Activated naive CD8-positive, alpha-beta T cell treated with anti-CD3 and anti-CD28 coated beads, Interleukin-2, amount 50 U/mL, for 16 hours (primary cell): ENCODE measurements at regions not wholly inside any gene's neighbourhood (a gene's known extent, or its start where the extent isn't known, plus 50 kb on each side); places are given as distances from the start of the nearest gene placed in this dataset.

Experiments used
- DNase-seq: peaks from one replicate; pipeline ENCODE4 v3.0.0-alpha.2; 2020; ENCODE audit warnings: low read depth, low spot score

DNA sequence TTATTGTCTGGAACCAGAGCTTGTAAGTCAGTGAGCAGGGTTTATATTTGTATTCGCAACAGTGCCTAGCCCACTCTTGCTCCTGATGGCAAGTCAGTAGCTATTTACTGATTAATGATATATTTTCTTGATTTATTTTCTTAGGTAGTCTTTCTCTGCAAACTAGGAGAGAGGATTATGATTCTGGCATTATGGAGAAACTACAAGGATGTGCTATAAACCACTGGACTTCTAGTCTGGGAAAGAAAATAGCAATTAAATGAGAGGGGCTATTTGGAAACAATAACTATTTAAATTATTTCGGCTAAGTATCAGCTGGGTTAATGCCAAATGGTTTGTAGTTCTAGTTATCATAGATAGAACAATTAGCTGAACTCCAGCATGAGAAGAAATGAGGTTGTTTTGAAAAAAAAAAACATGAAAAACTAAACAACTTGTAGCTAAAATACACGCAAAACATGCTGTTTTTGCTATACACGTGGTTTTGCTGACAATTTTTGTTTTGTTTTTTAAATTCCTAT lies 304.9 kb upstream of the TCF21 start:
- DNase-seq, result no peak

DNA sequence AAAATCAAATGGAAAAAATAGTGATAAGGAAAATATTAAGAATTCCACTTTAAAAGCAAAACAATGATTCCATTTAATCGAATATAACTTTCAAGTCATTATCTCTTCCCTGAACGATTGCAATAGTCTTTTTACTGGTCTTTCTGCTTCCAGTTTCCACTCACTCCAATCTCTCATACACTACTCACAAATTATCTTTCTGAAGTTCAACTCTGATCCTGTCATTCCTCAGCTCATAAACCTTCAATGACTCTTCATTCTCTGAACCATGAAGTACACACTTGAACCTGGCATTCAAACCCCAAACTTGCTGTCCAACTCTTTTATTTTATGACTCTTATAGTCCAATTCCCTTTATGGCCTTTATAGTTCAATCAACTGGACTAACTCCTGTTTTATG lies 304.1 kb upstream of the TCF21 start:
- no peak for DNase-seq

GRCh38 chr6:133585978-133586377 lies 302.9 kb upstream of the TCF21 start:
- no peak for DNase-seq

- DNase-seq, result no peak
Observed at GRCh38 chr6:133587546-133588160, 301.3 kb upstream of the TCF21 start.

- no peak for DNase-seq
Observed at GRCh38 chr6:133590196-133590595, 298.7 kb upstream of the TCF21 start.

DNA sequence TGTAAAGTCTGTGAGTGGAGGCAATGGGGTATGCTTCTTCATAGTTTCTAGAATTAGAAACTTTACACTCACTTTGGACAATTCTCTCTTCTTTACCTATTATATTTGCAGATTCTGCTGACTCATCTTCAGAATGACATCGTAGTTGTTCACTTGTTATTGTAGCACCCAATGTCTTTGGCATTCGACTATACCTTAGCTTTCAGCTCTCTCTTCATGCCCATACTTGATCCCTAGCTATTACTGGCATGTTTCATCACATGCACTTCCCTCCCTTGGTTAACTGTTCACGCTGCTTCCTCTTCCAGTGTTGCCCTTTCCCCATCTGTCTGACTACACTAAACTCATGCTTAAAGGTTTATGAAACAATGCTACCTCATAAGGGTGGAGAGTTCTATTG lies 298.1 kb upstream of the TCF21 start:
- no peak for DNase-seq

DNA sequence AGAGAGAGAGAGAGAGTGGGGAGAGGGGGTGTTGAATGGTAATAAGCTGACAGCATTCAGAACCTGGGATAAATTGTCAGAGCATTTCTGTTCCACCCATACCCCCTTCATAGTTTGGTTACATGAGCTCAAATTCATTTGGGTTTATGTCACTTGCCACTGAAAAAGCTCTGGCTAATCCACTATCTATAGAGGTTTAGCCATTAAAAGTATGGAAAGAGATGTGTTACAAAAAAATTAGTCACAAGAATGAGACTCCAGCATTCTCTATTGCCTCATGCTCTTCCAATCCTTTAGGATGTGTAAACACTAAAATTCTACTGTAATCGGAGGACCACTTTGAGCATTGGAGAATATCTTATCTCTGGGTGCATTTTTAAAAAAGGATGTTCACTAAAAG lies 297.6 kb upstream of the TCF21 start:
- no peak for DNase-seq

DNA sequence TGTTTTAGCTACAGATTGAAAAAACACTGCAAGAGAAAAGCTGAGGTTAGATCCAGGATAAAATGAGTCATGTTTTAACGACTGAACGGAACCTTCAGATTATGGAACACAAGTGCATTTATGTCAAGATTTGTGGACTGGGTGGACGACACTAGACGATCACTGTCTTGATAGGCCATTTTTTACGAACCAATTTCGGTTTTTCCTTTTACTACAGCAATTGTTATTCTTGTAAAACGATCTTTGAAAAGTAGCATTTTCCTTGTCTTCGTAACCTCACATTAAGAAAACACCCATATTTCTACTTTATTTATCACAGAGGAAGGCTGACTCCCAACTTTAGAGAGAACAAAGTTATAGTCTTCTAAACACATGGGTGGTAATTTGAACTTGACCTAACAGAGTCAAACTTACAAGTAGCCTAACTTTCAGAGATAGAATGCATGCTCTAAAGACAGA lies 294.2 kb upstream of the TCF21 start:
- DNase-seq, result no peak

GRCh38 chr6:133595111-133595761 lies 293.7 kb upstream of the TCF21 start:
- no peak for DNase-seq

DNA sequence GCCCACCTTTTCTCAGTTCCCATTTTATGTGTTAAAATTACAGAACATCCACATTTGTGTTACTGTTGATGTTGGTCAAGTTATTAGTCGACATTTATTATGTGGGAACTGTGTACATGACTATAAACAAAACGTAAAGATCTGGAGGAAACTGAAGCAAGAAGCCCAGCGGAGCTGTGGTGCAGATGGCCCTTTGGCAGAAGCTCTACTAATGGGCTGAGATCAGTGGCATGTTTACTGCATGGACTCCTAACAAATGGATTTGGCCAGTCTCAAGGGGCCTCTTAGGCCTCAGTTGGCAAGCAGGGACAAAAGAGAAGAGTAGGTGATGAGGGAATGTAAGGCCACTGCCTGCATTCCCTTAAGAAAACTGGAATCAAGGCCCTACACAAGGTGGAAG lies 282.1 kb upstream of the TCF21 start:
- DNase-seq, result no peak

- DNase-seq, result no peak
Observed at GRCh38 chr6:133608620-133609019, 280.3 kb upstream of the TCF21 start.

GRCh38 chr6:133609415-133610226 lies 279.3 kb upstream of the TCF21 start:
- no peak for DNase-seq

GRCh38 chr6:133610227-133610840 lies 278.6 kb upstream of the TCF21 start:
- no peak for DNase-seq

- no peak for DNase-seq
Observed at GRCh38 chr6:133610971-133611370, 277.9 kb upstream of the TCF21 start.

DNA sequence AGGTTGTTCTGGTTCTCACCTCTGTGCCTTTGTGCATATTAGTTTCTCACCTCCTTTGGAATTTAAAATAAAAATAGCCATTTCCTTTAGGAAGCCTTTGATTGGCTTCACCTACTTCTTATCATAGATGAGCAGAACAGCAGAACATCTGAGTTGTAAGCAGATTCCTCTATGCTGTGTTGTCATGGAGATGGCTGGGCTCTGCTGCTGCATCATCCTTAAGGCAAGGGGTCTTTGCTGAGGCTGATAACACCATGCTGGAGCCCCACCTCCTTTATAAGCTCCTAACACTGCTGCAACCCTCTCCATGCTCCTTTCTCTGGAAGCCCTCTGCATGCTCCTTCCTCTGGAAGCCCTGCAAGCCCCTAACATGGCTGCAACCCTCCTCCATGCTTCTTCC lies 276.5 kb upstream of the TCF21 start:
- DNase-seq, result no peak

DNA sequence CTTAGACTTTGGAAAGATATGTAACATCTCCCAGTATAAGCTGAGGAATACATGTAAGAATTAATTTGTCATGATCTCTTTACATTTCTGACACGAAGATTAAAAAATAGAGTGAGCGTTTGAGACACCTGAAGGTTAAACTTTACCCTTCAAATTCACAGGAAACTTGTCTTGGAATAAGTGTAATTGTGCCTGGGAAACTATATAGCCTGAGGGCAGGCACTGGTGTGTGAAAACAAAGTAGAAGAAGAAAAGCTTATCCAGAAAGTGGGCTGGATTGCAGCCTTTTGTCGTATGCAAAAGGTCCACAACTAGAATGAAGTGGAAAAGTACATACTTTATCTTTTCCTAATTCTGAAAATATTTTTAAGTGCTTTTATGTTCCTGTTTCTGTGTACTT lies 275.7 kb upstream of the TCF21 start:
- DNase-seq, result no peak

GRCh38 chr6:133621751-133622150 lies 267.2 kb upstream of the TCF21 start:
- DNase-seq, result no peak

- no peak for DNase-seq
Observed at GRCh38 chr6:133623065-133623464, 265.8 kb upstream of the TCF21 start.

DNA sequence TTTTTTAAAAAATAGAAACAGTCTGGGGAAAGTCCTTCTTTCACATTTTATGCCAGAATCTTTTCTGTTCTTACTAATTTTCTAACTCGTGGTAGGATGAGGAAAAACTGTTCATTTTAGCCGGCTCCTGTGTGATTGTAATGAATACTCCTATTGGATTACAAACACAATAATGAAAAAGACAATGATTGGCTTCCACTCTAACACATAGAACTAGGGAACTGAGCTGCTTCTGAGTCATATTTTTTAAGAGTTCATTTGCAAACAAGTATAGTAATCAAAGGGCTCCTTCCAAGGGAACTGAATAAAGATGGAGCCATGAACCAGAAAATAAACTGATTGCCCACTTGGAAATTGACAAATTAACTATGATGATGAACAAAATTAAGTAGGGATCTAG lies 265.3 kb upstream of the TCF21 start:
- no peak for DNase-seq

DNA sequence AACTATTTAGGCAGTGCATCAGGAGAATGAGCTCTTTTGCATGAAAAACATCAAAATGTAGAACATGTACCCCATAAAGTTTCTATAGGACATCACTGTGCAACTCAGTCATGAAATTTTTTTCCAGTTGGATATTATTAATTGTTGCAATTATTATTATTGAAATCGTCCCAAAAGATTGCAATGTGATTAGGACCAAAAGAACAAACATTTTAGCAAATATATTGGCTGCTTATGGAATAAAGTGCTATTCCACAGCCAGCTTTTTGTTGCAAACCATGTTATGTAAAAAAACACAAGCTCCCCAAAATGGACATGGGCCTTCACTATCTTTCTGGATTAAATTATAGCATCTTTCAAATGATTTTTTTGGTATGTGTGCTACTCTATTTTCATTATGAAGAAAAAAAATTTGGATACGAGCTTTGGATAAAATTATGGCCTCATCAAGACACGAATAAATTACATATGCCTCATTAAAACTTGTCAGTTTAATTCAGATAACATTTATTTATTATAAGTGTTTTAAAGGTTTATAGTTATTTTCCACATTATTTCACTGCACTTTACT lies 262.7 kb upstream of the TCF21 start:
- DNase-seq, result no peak

- no peak for DNase-seq
Observed at GRCh38 chr6:133629970-133630369, 258.9 kb upstream of the TCF21 start.

DNA sequence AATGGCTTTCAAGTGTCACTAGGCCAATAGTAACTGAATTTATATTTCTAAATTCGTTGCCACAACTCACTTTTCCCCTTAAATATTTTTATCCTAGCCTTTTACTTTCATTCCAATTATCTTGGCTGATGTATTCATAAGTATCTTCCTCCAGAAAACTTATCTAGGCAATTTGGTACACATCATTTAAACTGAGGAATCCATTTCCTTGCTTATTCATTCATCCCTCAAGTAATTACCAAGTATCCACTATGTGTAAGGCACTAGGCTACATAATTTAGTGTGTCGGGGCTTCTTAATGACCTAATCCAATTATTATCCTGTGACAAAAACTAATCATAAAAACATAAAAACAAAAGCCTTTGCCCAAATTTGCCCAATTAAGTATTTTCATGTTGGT lies 258.3 kb upstream of the TCF21 start:
- DNase-seq, result no peak
